ENCODE measurements at regions not wholly inside any gene's neighbourhood (a gene's known extent, or its start where the extent isn't known, plus 50 kb on each side); places are given as distances from the start of the nearest gene placed in this dataset.

DNA sequence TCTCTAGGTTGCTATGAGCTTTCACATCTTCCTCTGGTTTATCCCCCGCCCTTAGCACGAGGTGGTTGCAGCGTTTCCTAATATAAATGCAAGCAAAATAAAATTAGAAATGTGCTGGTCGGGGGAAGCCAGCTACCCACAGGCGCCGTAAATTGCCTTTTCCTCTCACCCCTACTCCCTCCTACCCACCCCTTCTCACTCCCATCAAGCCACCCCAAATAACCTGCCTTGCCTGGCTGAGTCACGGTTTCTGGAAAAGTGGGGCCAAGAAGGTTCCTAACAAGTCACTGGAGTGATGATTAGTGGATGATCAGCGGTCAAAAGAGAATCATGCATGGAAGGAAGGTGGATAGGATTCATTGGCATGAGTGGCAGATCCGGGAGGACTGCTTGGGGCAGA, 120.9 kb upstream of the RBFOX1 start:
- DNase-seq (no peak), ATAC-seq (ENCODE audit: low read depth) (no peak)
- no peak overlapping the region for H2AFZ ChIP-seq (replicated peaks; ENCODE audit: low read length, poor library complexity)
- no peaks in the 10 kb centered on the region for H4K20me1 ChIP-seq (ENCODE audit: insufficient read depth, low read length)
- WGBS, 2 experiments (ENCODE audit: extremely low coverage in 2 of 2, insufficient read length in 1 of 2): 42% methylated on average over 2 of the region's 9 CpGs; no CpG with 5 or more reads in 1 of the 2 experiments
- H2BK5ac ChIP-seq (ENCODE audit: low read depth, low read length, poor library complexity, severe bottlenecking): no peak overlapping the region
- H3K9ac ChIP-seq (ENCODE audit: low read depth, low read length): no peak overlapping the region
- TF ChIP-seq MAFK (IDR thresholded peaks at IDR 0.05; ENCODE audit: low read depth, low read length) (no peak), SMC3 (IDR thresholded peaks at IDR 0.05; ENCODE audit: low read depth, low read length) (no peak), CHD1 (IDR thresholded peaks at IDR 0.05; ENCODE audit: low read depth, low read length) (no peak), MXI1 (IDR thresholded peaks at IDR 0.05; ENCODE audit: borderline replicate concordance, low read depth, low read length) (no peak), RAD21 (IDR thresholded peaks at IDR 0.05; ENCODE audit: low read length) (no peak), NFE2L2 (IDR thresholded peaks at IDR 0.05; ENCODE audit: low read depth, low read length) (no peak), RFX5 (IDR thresholded peaks at IDR 0.05; ENCODE audit: low read depth, low read length) (no peak), FOS (IDR thresholded peaks at IDR 0.05; ENCODE audit: low read depth, low read length) (no peak), MAZ (IDR thresholded peaks at IDR 0.05; ENCODE audit: borderline replicate concordance, low read depth, low read length) (no peak), CEBPB (IDR thresholded peaks at IDR 0.05; ENCODE audit: low read depth, low read length) (no peak), POLR2A (IDR thresholded peaks at IDR 0.05; ENCODE audit: low read depth, low read length) (no peak), BHLHE40 (IDR thresholded peaks at IDR 0.05; ENCODE audit: low read depth, low read length) (no peak), RCOR1 (IDR thresholded peaks at IDR 0.05; ENCODE audit: insufficient replicate concordance, low read length) (no peak)
- TF ChIP-seq, protein P1, sequence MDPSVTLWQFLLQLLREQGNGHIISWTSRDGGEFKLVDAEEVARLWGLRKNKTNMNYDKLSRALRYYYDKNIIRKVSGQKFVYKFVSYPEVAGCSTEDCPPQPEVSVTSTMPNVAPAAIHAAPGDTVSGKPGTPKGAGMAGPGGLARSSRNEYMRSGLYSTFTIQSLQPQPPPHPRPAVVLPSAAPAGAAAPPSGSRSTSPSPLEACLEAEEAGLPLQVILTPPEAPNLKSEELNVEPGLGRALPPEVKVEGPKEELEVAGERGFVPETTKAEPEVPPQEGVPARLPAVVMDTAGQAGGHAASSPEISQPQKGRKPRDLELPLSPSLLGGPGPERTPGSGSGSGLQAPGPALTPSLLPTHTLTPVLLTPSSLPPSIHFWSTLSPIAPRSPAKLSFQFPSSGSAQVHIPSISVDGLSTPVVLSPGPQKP (IDR thresholded peaks at IDR 0.05; ENCODE audit: borderline replicate concordance, low read depth, low read length): no peak
- TF ChIP-seq, protein P2, sequence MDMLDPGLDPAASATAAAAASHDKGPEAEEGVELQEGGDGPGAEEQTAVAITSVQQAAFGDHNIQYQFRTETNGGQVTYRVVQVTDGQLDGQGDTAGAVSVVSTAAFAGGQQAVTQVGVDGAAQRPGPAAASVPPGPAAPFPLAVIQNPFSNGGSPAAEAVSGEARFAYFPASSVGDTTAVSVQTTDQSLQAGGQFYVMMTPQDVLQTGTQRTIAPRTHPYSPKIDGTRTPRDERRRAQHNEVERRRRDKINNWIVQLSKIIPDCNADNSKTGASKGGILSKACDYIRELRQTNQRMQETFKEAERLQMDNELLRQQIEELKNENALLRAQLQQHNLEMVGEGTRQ (IDR thresholded peaks at IDR 0.05; ENCODE audit: low read depth, low read length): no peak
- TF ChIP-seq, protein P3, sequence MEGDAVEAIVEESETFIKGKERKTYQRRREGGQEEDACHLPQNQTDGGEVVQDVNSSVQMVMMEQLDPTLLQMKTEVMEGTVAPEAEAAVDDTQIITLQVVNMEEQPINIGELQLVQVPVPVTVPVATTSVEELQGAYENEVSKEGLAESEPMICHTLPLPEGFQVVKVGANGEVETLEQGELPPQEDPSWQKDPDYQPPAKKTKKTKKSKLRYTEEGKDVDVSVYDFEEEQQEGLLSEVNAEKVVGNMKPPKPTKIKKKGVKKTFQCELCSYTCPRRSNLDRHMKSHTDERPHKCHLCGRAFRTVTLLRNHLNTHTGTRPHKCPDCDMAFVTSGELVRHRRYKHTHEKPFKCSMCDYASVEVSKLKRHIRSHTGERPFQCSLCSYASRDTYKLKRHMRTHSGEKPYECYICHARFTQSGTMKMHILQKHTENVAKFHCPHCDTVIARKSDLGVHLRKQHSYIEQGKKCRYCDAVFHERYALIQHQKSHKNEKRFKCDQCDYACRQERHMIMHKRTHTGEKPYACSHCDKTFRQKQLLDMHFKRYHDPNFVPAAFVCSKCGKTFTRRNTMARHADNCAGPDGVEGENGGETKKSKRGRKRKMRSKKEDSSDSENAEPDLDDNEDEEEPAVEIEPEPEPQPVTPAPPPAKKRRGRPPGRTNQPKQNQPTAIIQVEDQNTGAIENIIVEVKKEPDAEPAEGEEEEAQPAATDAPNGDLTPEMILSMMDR (conservative IDR thresholded peaks at IDR 0.05; ENCODE audit: low read depth, low read length): no peak
- in situ Hi-C loops (cut with MboI; ENCODE audit: low sequenced_read_pairs): no loop called here
- ChIA-PET POLR2A (ENCODE audit: unreplicated experiment) (no interaction called here), CTCF (no interaction called here)
- H3K4ac ChIP-seq (ENCODE audit: low read depth, low read length): no peak overlapping the region
- no peak overlapping the region for H2BK15ac ChIP-seq (ENCODE audit: low read depth, low read length)
- H2BK120ac ChIP-seq (ENCODE audit: low read depth, low read length): no peak overlapping the region
- H3K9me1 ChIP-seq (ENCODE audit: insufficient read depth, low read length): no peaks in the 10 kb centered on the region
- no peak overlapping the region for H3K4me3 ChIP-seq (ENCODE audit: insufficient read depth, low read depth, low read length)
- dilution Hi-C loops (cut with HindIII; ENCODE audit: low sequenced_read_pairs, unreplicated experiment): no loop called here
- H2AK5ac ChIP-seq (ENCODE audit: low read depth, low read length): no peak overlapping the region
- no peak overlapping the region for H2AK9ac ChIP-seq (replicated peaks; ENCODE audit: low read depth, low read length, poor library complexity)
- intact Hi-C loops (cut with micrococcal nuclease): no loop called here
- no peak overlapping the region for H3K23ac ChIP-seq (ENCODE audit: low read depth, low read length)
- H4K91ac ChIP-seq (ENCODE audit: insufficient read depth, low read depth, low read length): no peak overlapping the region
- H4K5ac ChIP-seq (ENCODE audit: low read depth, low read length): no peak overlapping the region
- H3K79me1 ChIP-seq (ENCODE audit: low read depth in 1 of 2, low read length in 2 of 2): no peaks in the 10 kb centered on the region
- no peaks in the 10 kb centered on the region for H3K4me1 ChIP-seq (ENCODE audit: control insufficient read depth, insufficient read depth, low read length)
- no peak overlapping the region for H4K8ac ChIP-seq (ENCODE audit: low read depth in 2 of 2, low read length in 2 of 2)
- no peak overlapping the region for H3K4me2 ChIP-seq (ENCODE audit: low read depth, low read length)
- H3K9me3 ChIP-seq (ENCODE audit: control insufficient read depth, insufficient read depth, low read length): peaks cover 15% of the 10 kb centered on the region
- H3K56ac ChIP-seq (ENCODE audit: extremely low read depth, insufficient read depth, low read length): no peak overlapping the region
- no TSS peak for BruUV-seq (replicated peaks)
- no peaks in the 10 kb centered on the region for H3K27me3 ChIP-seq (ENCODE audit: control insufficient read depth, insufficient read depth, low read length)
- no peak overlapping the region for H2BK20ac ChIP-seq (ENCODE audit: low read depth, low read length)
- no peak overlapping the region for H3K27ac ChIP-seq (ENCODE audit: insufficient read depth, low read length)
- no peak overlapping the region for H3K14ac ChIP-seq (replicated peaks; ENCODE audit: low read depth, low read length)
- no peaks in the 10 kb centered on the region for H3K36me3 ChIP-seq (ENCODE audit: control insufficient read depth, insufficient read depth, low read length)
- H3K18ac ChIP-seq (ENCODE audit: low read depth, low read length): no peak overlapping the region
